ENCODE measurements at regions not wholly inside any gene's neighbourhood (a gene's known extent, or its start where the extent isn't known, plus 50 kb on each side); places are given as distances from the start of the nearest gene placed in this dataset.

GRCh38 chr19:30102239-30102638 lies 160.2 kb downstream of the URI1 start:
- no peak for TF ChIP-seq POLR2AphosphoS5 (IDR thresholded peaks at IDR 0.05)
- TF ChIP-seq, protein P1, sequence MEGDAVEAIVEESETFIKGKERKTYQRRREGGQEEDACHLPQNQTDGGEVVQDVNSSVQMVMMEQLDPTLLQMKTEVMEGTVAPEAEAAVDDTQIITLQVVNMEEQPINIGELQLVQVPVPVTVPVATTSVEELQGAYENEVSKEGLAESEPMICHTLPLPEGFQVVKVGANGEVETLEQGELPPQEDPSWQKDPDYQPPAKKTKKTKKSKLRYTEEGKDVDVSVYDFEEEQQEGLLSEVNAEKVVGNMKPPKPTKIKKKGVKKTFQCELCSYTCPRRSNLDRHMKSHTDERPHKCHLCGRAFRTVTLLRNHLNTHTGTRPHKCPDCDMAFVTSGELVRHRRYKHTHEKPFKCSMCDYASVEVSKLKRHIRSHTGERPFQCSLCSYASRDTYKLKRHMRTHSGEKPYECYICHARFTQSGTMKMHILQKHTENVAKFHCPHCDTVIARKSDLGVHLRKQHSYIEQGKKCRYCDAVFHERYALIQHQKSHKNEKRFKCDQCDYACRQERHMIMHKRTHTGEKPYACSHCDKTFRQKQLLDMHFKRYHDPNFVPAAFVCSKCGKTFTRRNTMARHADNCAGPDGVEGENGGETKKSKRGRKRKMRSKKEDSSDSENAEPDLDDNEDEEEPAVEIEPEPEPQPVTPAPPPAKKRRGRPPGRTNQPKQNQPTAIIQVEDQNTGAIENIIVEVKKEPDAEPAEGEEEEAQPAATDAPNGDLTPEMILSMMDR (IDR thresholded peaks at IDR 0.05) = no peak
